GM18867 (cell line): ENCODE measurements at regions not wholly inside any gene's neighbourhood (a gene's known extent, or its start where the extent isn't known, plus 50 kb on each side); places are given as distances from the start of the nearest gene placed in this dataset.

Experiments used
- ATAC-seq: cut with Tn5 transposase; IDR thresholded peaks from one replicate; pipeline ENCODE4 v1.9.1; 2021; ENCODE audit warnings: mild to moderate bottlenecking, moderate library complexity; ENCODE audit not compliant: unreplicated experiment

DNA sequence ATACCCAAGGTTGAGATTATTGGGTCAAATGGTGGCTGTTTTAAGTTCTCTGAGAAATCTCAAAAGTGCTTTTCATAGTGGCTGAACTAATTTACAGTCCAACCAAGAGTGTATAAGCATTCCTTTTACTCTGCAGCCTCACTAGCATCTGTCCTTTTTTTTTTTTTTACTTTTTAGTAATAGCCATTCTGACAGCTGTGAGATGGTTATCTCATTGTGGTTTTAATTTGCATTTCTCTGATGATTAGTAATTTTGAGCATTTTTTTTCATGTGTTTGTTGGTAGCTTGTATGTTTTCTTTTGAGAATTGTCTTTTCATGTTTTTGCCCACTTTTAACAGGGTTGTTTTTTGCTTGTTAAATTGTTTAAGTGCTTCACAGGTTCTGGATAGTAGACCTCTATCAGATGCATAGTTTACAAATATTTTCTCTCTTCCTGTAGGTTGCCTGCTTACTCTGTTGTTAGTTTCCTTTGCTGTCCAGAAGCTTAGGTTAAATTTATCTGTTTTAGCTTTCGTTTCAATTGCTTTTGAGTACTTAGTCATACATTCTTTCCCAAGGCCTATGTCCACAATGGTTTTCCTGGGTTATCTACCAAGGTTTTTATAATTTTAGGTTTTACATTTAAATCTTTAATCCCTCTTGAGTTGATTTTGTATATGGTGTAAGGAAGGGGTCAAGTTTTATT lies 881.3 kb upstream of the SEL1L start:
- ATAC-seq: peak; percentile 69

DNA sequence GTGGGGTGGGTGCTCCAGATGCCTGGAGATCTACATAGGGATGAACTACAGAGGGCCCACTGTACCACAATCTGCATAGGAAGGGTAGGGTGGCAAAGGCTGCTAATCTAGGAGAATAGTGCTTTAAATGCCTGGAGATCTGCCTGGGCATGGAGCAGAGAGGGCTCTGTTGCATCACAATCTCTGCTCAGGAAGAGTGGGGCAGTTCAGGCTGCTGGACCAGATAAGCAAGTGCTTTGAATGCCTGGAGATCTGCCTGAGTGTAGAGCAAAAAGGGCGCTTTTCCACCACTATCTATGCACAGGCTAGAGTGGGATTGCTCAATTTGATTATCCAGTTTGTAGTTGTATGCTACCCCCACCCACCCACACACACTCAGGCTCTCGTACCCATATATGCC lies 886.3 kb upstream of the SEL1L start:
- ATAC-seq: no peak

DNA sequence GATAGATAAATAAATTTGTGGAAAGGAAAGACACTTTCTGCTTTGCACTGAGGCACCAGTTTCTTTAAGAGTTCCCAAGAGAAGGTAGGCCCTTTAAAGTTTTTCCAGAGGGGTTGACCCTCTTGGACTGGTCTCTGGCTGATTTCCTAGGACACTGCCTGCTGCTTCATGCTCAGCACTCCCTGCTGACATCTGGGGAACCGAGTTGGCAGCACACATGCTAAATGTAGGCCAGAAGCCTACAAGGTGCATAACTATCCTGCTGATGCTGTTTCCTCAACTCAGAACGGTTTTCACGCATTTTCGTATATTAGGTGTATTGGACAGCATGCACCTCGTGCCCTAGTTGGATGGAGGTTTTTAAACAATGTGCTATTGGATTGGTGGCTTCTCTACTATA lies 887.2 kb upstream of the SEL1L start:
- no peak for ATAC-seq

DNA sequence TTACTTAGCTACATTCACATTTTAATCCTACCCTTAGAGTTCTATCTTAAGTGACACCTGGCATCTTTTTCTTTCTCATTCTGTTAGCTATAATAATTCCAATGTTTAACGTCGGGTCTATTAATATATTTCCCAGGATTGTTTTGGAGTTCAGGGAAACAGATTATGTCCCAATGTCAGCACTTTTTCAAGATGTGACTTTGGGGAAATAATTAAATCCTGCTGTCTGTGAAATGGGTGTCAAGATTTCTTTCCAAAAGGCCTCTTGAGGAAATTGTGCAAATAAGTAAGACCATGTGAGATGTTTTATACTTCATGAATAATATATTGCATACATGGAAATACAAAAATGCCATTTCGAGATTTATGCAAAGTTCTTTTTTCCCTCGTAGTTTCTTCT lies 887.6 kb upstream of the SEL1L start:
- ATAC-seq: no peak

DNA sequence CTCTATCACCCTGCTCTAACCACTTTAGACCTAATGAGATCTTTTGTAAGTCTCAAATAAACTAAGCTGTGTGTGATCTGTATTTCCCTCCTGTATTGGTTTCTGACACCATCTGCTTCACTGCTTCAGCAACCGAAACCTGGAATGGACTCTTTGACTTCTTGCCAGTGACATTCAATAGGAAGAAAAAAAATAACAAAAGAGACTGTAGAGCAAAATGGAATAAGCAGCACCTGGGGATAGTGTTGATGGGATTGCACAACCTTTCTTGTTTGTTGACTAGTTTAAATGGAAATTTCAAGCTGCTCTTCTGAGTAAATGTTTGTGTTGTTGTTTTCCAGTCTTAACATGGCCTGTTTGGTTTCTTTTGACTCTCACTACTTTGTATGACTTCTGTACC lies 888.6 kb upstream of the SEL1L start:
- ATAC-seq: no peak

DNA sequence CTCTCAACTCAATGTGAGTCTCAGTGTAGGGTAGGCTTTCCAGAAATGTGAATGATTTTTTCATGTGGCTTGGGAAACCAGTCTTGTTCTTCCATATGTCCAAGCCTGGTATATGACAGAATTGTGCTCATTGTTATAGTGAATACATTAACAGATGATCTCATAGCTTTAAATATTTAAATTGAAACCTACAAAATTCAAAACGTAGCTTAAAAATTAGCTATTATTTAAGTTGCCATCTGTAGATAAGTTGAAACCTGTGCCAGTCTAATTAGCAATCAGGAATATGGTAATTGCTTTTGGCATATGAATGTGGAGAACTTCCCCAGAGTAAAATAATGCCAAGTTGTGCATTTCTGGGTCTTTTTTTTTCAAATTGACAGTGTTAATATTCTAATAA lies 891.6 kb upstream of the SEL1L start:
- ATAC-seq: no peak

DNA sequence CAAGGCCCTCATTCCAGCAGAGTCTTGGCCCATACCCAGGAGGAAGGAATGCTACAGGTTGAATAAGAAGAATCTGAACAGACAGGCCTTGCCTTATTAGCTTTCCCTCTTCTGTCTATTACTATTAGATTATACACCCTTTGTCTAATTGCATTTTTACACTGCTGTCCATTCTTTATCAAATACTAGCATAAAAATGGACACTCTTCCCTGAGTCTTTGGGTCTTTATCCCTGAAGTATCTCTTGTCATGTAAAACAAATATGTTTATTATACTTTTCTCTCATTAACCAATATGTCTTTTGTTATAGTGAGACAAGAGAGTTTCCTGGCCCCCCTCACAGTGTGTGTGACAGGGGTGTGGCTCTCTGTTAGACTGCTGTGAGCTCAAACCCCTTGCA lies 897.4 kb upstream of the SEL1L start:
- no peak for ATAC-seq

DNA sequence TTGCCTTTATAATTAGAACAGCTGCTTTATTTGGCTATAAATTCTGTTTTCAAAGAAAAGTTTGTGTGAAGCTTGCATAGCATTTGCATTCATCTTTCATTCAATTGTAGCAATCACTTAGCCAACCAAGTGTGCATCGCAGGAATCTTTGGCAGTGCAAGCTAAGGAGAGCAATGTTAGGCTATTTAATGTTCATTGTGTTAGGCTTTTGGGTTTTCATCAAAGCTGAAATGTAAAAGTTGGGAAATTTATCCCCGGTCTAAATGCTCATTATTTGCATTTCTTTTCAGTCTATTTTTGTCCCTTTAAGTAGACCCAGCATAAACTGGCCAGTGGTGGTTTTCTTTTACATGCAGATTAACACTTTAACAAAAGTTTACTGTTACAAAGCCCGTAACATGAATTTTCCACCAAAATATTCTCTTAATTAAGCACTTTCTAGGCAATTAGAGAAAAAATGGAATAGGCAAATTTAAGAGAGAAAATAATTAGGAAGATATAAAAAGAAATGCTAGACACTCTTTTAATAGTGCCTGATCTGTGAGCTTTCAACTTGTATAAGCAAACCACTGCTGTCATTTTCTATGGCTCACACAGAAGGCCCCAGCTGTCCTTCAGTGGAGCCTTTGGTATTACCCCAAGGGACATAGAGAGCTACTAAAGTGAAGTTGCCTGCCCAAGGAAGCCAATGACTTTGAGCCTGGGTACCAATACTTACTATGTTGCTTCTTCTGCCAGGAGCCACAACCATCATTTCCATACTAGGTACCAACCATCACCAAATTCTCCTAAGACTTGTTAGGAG lies 898.9 kb upstream of the SEL1L start:
- ATAC-seq: no peak

DNA sequence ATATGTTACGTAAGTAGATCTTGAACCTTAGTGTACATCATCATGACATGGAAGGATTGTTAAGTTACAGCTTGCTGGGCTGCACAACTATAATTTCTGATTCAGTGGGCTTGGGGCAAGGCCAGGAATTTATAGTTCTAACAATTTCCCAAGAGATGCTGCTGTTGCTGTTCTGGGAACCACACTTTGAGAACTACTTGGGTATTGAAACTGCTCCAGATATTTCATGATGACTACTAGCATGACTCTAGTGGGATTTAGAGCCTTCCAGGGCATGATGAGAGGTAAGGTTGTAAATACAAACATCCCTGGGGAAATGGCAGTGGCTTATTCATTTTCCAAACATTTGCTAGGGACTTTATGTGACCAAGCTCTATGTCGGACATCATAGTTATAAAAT lies 904.8 kb upstream of the SEL1L start:
- no peak for ATAC-seq

DNA sequence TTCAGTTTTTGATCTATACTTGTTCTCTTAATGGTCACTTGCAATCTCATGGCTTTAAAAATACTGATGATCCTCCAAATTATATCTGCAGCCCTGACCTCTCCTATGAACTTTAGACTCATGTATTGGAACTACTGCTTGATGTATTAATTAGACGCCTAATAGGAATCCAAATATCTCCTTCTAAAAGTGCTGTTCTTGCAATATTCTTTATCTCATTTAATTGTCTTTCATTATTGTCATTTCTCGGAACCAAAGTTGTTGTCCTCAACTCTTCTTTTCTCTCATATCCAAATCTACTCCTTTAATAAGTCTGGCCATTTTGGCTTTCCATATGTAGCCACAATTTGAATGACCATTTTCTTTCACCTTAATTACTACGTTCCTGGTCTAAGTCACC lies 907.6 kb upstream of the SEL1L start:
- no peak for ATAC-seq

DNA sequence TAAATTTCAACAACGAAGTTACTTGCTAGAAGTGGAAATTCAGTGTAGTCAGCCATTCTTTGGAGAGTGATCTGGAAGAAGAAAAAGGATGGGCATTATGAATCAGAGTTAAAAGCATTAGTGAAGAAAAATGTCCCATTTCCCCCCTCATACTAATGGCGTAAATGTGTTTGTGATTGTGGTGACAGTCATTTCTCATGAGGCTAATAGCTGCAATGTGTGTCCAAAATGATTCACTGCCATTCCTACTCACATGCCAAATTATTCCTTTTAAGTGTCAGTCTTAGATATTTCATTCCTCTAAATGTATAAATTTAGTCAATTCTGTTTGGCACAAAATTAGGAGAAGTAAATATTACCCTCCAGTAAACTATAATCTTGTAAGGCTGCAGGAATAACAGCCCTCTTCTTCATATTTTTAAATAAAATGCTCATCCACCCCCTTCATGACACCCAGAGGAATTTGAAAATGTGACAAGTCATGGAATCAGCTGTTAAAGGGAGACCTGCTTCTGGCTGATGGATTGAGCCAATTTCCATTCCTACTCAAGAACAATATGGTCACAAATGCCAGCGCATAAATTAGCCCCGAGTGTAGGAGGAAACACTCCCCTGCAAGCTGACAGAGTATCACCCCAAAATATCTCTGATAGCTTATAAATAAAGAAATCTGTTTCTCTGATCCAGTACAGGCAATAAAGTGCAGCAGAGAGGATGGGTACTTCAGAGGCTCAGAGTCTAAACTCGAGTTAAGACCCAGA lies 912.3 kb upstream of the SEL1L start:
- ATAC-seq: no peak

DNA sequence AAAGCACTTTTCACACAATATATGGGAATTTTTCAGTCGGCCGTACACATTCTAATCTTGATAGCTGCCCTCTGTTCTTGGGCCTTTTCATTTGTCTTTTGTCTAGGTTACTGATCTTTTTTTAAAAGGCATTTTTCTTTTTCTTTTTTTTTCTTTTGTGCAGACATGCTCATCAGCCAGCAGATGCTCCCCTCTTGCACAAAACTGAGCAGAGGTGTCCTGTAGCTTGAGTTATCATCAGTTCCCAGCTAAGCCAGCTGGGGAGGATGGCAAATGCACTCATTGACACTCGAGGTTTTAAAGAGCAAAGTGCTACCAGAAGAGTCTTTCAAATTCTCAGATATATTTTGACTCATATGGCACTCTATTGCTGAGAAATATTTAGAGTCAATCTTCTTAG lies 913.9 kb upstream of the SEL1L start:
- ATAC-seq: no peak

DNA sequence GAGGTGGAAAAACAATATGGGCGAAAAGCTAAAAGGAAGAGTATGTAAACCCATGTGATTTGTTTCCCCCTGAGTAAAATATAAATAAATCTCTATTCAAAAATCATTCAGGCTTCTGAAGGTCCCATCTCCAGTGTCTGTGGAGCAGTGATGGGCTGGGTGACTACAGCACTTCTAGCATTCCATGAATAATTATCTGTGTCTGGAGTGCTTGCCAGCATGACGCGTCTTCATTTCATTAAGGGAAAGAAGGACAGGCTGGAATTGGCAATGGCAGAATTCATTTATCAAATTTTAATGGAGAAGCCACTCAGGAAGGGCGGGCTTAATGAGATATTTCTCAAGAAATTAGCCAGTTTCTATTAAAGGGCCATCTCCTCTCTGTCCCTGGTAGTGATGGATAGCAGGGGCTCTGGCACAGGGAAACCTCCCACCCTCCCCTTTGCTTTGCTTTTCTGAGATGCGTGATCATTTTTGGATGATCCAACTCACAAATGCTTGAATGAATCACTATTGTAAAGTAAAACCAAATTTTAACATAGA lies 916.3 kb upstream of the SEL1L start:
- no peak for ATAC-seq

DNA sequence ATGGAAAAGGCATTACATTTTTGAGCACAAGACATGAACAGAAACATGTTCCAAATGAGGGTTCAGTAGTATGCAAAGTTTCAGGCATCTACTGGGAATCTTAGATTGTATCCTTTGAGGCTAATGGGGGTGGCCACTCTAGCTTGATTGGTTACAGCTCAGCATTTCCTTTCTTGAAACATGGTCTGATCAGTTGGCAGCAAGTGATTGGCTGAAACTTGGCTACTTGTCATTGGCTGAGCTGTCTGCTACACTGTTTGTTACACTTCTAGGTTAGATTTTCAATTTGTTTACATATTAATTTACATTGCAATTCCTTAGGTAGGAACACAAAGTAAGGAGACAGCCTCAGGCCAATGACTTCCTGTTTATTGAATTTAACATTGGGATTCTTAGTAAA lies 918.0 kb upstream of the SEL1L start:
- no peak for ATAC-seq

DNA sequence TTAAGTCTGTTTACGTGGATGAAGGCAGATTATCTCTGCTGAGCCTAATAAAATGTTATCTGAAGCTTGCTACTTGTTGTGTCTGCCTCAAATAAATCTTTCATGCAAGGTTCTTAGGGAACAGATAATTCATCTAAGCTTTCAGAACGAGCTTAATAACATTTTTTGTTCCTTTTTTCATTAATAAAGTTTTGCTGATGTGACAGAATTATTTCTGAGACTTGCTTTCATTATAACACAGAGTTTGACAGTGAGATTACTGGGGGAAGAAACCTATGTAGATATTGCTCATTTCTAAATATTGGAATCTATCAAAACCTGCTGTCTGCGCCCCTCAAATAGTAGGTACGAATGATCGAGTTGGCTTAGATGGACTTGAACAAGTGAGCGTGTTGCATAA lies 948.7 kb upstream of the SEL1L start:
- no peak for ATAC-seq

DNA sequence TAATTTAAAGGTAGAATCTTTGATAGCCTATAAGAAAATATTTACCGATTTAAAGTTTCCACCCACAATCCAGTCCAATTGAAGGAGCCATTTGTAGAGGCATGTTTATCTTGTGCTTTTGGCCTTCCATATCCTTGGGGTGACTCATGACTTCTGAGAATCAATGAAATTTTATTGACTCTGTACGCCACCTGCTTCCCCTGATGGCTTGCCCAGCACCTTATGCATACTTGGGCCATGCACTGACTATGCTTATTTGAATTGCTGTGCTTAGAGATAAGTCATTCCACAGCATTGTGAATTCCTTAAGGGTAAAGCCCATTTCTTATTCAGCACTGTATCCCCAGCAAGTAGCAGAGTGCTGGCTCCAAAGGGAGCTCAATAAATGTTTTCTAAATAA lies 954.8 kb upstream of the SEL1L start:
- ATAC-seq: no peak

DNA sequence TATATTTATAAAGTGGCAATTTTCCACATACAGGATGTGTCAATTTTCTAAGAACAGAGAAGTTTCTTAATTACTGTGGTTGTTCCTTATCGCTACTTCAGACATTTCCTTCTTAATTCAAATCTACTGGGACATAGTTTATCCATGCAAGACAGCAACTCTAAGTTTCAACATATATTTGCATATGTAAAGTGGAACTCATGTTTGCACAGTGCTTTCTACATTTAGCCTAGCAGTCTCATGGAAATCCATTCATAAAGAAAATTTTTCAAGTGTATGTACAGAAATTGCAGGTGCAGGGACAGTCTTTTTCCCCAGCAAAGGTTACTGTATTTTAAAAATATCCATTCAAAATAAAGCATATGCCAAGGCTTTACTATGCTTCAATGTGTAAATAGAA lies 956.7 kb upstream of the SEL1L start:
- ATAC-seq: no peak

DNA sequence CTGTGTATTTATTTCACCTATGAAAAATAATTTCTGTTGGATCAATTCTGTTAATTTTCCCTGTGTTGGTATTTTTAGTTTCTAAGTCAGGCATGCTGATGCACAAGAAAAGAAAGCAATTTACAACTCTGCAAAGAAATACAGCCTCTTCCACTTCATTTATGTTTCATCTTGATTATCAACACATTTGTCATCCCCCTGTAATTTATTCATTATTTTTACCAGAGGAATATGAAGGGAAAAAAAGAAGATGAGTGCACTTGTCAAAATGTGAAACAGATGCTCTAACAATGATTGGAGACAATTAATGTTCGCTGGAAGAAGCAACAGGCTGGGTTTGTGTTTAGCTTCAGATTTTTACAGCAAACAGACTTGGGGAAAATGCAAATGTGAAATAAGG lies 958.5 kb upstream of the SEL1L start:
- ATAC-seq: no peak

DNA sequence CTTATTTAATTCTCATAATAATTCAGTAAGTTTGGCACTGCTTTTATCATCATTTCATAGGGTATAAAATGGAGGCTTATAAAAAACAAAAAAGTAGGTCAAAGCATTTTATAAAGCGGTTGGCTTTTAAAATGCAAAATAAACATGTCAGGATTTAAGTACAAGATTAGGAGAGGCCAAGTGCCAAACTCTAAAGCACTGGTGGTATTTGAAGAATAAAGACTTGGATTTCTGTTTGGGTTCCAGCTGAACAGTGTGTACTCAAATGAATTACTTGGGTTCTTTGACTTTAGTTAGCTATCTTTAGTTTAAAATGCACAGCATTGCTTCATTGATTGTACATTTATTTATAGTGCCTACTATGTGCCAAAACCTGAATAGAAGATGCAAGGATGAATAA lies 966.6 kb upstream of the SEL1L start:
- no peak for ATAC-seq

DNA sequence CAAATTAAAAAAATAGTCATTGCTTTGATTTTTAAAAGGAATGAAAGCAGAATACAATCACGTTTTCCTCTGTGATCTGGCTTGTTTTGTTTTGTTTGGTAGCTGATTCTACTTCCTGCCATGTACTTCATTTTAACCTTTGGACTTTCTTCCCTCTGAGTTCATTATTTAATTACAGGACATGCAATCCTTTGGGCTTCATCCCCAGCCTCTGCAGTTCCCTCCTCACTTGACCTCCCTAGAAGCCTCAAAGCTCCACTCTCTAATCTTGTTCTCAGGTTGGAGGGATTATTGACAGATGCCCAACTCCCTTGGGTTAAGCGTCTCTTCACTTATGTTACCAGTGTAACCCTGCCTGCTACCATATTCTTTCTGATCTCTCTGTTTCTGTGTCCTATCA lies 967.9 kb upstream of the SEL1L start:
- no peak for ATAC-seq

DNA sequence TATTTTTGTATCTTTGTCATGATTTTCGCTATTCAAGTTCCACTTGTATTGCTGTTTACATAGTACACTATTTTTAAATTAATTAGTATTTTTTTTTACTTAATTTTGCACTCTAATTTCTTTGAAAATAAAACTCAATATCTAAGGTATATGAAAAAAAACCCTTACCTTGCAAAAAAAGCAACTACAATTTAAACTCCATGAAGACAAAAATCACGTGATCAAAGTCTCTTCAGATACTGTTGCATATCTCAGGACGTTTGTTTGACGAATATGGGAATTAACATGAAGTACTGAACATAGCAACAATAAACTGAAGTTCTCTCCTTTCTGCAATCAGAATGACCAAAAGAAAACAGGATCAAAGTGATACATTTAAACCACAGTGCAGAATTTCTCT lies 968.4 kb upstream of the SEL1L start:
- ATAC-seq: no peak

DNA sequence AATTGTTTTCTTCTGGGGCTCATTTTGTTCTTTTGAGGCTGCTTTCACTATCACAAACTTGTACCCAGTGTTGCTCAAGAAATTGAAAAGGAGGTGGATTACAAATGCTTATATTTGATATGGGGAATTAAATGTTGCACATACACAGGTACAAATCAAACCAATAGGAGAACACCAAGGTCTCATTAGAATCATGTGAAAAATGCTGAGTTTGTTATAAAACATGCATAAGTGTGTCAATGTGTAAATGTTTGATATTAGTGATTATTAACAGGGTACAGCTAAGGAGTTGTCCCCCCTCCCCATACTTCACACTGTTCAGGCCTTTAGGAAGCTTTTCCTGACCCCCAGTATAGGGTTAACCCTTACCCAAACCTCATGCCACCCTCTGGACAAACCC lies 971.2 kb upstream of the SEL1L start:
- no peak for ATAC-seq
